OCI-LY7 (cell line): ENCODE measurements at regions not wholly inside any gene's neighbourhood (a gene's known extent, or its start where the extent isn't known, plus 50 kb on each side); places are given as distances from the start of the nearest gene placed in this dataset.

Experiments used
- BruUV-seq: library from RNA; stranded (reverse); fragments of 400-500 nt; replicated peaks from 2 replicates; lab custom pipeline; 2021; lab: Mats Ljungman, UMichigan
- CTCF ChIA-PET: fragments of 300-600 bp; sonication (Branson Sonifier 250); formaldehyde crosslinking; loops from one replicate; lab custom pipeline; 2022; ENCODE audit warnings: antibody characterized with exemption; ENCODE audit not compliant: unreplicated experiment; lab: Charles Lee
- POLR2A ChIA-PET: fragments of 300-600 bp; sonication (Branson Sonifier 250); formaldehyde crosslinking; loops from one replicate; lab custom pipeline; 2022; ENCODE audit warnings: antibody characterized with exemption; lab: Charles Lee
- DNase-seq: peaks from one replicate; pipeline ENCODE4 v3.0.0-alpha.2; 2015; ENCODE audit warnings: low spot score
- H2AFZ ChIP-seq: fragments of 200-600 bp; sonication (generic), shearing (Covaris generic); 2 replicates; pipeline ENCODE4 v1.6.1; 2014; ENCODE audit warnings: mild to moderate bottlenecking, antibody characterized with exemption, low read length, moderate library complexity
- H3K27ac ChIP-seq: fragments of 200-600 bp; sonication (generic); 2 replicates; pipeline ENCODE4 v1.5.1; 2014; ENCODE audit warnings: mixed run types, low read depth, mild to moderate bottlenecking, moderate library complexity, low read length, inconsistent platforms; ENCODE audit not compliant: poor library complexity, severe bottlenecking
- H3K36me3 ChIP-seq: fragments of 200-600 bp; sonication (generic); 2 replicates; pipeline ENCODE4 v1.6.1; 2014; ENCODE audit warnings: mild to moderate bottlenecking, antibody characterized with exemption, low read length, moderate library complexity, mixed read lengths; ENCODE audit not compliant: insufficient read depth
- H3K4me1 ChIP-seq: fragments of 200-600 bp; sonication (generic); 2 replicates; pipeline ENCODE4 v1.5.1; 2014; ENCODE audit warnings: mild to moderate bottlenecking, low read length; ENCODE audit not compliant: insufficient read depth, poor library complexity, severe bottlenecking
- H3K4me2 ChIP-seq: fragments of 200-600 bp; sonication (generic); 2 replicates; pipeline ENCODE4 v1.6.1; 2014; ENCODE audit warnings: mild to moderate bottlenecking, low read length
- H3K4me3 ChIP-seq: fragments of 200-600 bp; sonication (generic); 2 replicates; pipeline ENCODE4 v1.5.1; 2014; ENCODE audit warnings: mild to moderate bottlenecking, low read depth, low read length; ENCODE audit not compliant: poor library complexity, severe bottlenecking
- H3K79me2 ChIP-seq: fragments of 200-600 bp; sonication (generic); 2 replicates; pipeline ENCODE4 v1.6.1; 2016; ENCODE audit warnings: low read depth, mild to moderate bottlenecking, low read length, moderate library complexity, mixed read lengths; ENCODE audit not compliant: insufficient read depth
- H3K9me2 ChIP-seq: fragments of 200-600 bp; sonication (generic); 2 replicates; pipeline ENCODE4 v1.6.1; 2016; ENCODE audit warnings: mild to moderate bottlenecking, low read length, mixed read lengths; ENCODE audit not compliant: insufficient read depth
- H3K9me3 ChIP-seq: fragments of 200-600 bp; sonication (generic); 2 replicates; pipeline ENCODE4 v1.6.1; 2014; ENCODE audit warnings: mild to moderate bottlenecking, mixed run types, low read length, mixed read lengths
- H4K20me1 ChIP-seq: fragments of 200-600 bp; sonication (generic); 2 replicates; pipeline ENCODE4 v1.6.1; 2014; ENCODE audit warnings: mild to moderate bottlenecking, antibody characterized with exemption, low read length, moderate library complexity, mixed read lengths; ENCODE audit not compliant: insufficient read depth
- EZH2phosphoT487 ChIP-seq: fragments of 200-600 bp; sonication (generic); IDR thresholded peaks from 2 replicates; pipeline ENCODE4 v1.6.1; 2018; ENCODE audit warnings: low read depth, borderline replicate concordance, mild to moderate bottlenecking, mixed run types, antibody characterized with exemption, low read length, moderate library complexity, mixed read lengths
- intact Hi-C: fragments of 100-400 bp; cut with micrococcal nuclease; formaldehyde crosslinking; loops from one replicate; pipeline ENCODE4 v1.10.0; 2022; ENCODE audit not compliant: unreplicated experiment
- TF ChIP-seq, protein P1 (sequence below): fragments of 200-600 bp; sonication (generic); conservative IDR thresholded peaks from 2 replicates; pipeline ENCODE4 v1.5.1; 2014; ENCODE audit warnings: mild to moderate bottlenecking, antibody characterized with exemption, low read length, moderate library complexity, mixed read lengths

DNA sequence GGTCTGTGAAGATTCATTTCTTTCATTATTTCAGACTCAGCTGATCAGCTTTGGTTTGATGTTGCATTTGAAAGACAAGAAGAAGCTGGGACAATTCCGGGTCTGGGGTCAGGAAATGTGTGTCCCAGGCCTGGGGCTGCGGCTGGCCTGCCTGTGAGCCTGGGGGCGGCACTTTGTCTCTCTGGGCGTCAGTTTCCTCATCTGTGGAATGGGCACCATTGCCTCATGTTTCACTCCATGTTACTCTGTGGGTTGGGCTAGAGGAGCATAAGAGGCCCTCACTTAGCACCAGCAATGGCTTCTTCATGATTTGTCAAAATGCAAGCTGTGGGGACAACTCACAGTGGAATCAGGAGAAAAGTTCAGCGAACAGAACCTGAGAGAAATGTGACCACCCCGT, 570.1 kb downstream of the VRK1 start:
- H3K9me3 ChIP-seq: no peaks in the 10 kb centered on the region
- no peak for DNase-seq
- H4K20me1 ChIP-seq: no peaks in the 10 kb centered on the region
- H3K79me2 ChIP-seq: no peaks in the 10 kb centered on the region
- TF ChIP-seq, protein P1, sequence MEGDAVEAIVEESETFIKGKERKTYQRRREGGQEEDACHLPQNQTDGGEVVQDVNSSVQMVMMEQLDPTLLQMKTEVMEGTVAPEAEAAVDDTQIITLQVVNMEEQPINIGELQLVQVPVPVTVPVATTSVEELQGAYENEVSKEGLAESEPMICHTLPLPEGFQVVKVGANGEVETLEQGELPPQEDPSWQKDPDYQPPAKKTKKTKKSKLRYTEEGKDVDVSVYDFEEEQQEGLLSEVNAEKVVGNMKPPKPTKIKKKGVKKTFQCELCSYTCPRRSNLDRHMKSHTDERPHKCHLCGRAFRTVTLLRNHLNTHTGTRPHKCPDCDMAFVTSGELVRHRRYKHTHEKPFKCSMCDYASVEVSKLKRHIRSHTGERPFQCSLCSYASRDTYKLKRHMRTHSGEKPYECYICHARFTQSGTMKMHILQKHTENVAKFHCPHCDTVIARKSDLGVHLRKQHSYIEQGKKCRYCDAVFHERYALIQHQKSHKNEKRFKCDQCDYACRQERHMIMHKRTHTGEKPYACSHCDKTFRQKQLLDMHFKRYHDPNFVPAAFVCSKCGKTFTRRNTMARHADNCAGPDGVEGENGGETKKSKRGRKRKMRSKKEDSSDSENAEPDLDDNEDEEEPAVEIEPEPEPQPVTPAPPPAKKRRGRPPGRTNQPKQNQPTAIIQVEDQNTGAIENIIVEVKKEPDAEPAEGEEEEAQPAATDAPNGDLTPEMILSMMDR: no peak
- no peak for TF ChIP-seq EZH2phosphoT487
- no peaks in the 10 kb centered on the region for H3K9me2 ChIP-seq
- H3K4me3 ChIP-seq: no peak overlapping the region
- intact Hi-C loops: no loop called here
- no peak overlapping the region for H2AFZ ChIP-seq
- no peaks in the 10 kb centered on the region for H3K4me1 ChIP-seq
- no peak overlapping the region for H3K27ac ChIP-seq
- no TSS peak for BruUV-seq
- CTCF ChIA-PET: no interaction called here
- POLR2A ChIA-PET: no interaction called here
- H3K36me3 ChIP-seq: no peaks in the 10 kb centered on the region
- H3K4me2 ChIP-seq: no peak overlapping the region

- no peak overlapping the region for H3K27ac ChIP-seq
- no TSS peak for BruUV-seq
- no peak overlapping the region for H3K4me2 ChIP-seq
- no peaks in the 10 kb centered on the region for H3K9me2 ChIP-seq
- H4K20me1 ChIP-seq: no peaks in the 10 kb centered on the region
- POLR2A ChIA-PET: no interaction called here
- CTCF ChIA-PET: no interaction called here
- H3K9me3 ChIP-seq: no peaks in the 10 kb centered on the region
- intact Hi-C loops: no loop called here
- no peak for DNase-seq
- no peaks in the 10 kb centered on the region for H3K4me1 ChIP-seq
- no peak for TF ChIP-seq EZH2phosphoT487
- TF ChIP-seq, protein P1: no peak
- no peaks in the 10 kb centered on the region for H3K79me2 ChIP-seq
- no peak overlapping the region for H2AFZ ChIP-seq
- H3K4me3 ChIP-seq: no peak overlapping the region
- no peaks in the 10 kb centered on the region for H3K36me3 ChIP-seq
Measured at GRCh38 chr14:97368049-97368448, 570.9 kb downstream of the VRK1 start.

- Histone ChIP-seq H3K4me3 (no peak overlapping the region), H3K4me1 (no peaks in the 10 kb centered on the region), H3K4me2 (no peak overlapping the region), H3K36me3 (no peaks in the 10 kb centered on the region), H3K27ac (no peak overlapping the region), H2AFZ (no peak overlapping the region), H3K79me2 (no peaks in the 10 kb centered on the region), H4K20me1 (no peaks in the 10 kb centered on the region), H3K9me2 (no peaks in the 10 kb centered on the region), H3K9me3 (no peaks in the 10 kb centered on the region)
- intact Hi-C loops: no loop called here
- ChIA-PET POLR2A (interaction anchor here (0.7 kb wide), 1 partner anchor 281 kb away, joined by 3 read pairs; no protein-coding TSS in a partner anchor), CTCF (no interaction called here)
- no peak for DNase-seq
- no TSS peak for BruUV-seq
- TF ChIP-seq, protein P1: no peak
- no peak for TF ChIP-seq EZH2phosphoT487
Measured at GRCh38 chr14:97368900-97369564, 571.9 kb downstream of the VRK1 start.
